HEK293T (cell line): ENCODE measurements at regions not wholly inside any gene's neighbourhood (a gene's known extent, or its start where the extent isn't known, plus 50 kb on each side); places are given as distances from the start of the nearest gene placed in this dataset.

Source experiments
- BHLHE40 ChIP-seq: fragments of 450-650 bp; IDR thresholded peaks from 2 replicates; pipeline ENCODE4 v1.6.1; 2016; ENCODE audit warnings: mild to moderate bottlenecking, moderate library complexity, borderline replicate concordance
- CTBP1 ChIP-seq: fragments of 450-650 bp; IDR thresholded peaks from 2 replicates; pipeline ENCODE4 v1.6.1; 2016; ENCODE audit warnings: borderline replicate concordance
- ELF4 ChIP-seq: fragments of 450-650 bp; IDR thresholded peaks from 2 replicates; pipeline ENCODE4 v1.6.1; 2017; ENCODE audit warnings: antibody characterized with exemption

DNA sequence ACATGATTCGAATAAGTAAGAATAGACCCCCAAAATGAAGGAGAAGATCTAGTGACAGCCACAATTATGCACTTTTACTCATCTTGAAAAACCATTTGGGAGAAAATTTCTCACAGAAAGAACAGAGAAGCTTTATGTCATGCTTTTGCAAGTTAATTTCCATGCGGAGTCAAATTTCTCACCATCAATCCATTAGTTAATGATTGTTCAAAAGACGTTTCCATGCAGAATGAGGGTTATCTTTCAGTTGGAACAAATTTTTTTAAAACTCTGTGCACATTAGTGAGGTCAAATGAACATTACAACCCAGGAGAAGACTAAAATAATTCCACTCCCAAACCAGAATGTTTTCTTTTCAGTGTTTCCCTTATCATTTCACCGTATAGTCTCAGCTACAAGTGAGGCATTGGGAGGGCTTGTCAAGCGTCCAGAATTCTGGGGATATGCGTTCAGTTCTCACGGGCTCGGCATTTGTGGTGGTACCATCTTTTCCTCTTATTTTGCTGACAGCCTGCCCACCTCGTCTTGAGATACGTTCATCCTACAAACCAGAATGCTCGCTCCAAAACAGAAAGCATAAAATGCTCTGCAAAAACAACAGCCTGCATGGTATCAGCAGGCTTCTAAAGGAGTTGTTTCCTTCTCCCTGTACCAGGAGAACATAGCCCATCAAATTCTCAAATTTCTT is 130.8 kb upstream of the TBL1X start:
- TF ChIP-seq BHLHE40 (no peak), CTBP1 (no peak), ELF4 (no peak)
